Lower leg skin (tissue), 3 donors: ENCODE measurements at regions not wholly inside any gene's neighbourhood (a gene's known extent, or its start where the extent isn't known, plus 50 kb on each side); places are given as distances from the start of the nearest gene placed in this dataset.

ENCODE experiments used
- CTCF ChIP-seq, 3 donors: fragments of 450-650 bp; IDR thresholded peaks; one replicate each; pipeline ENCODE4 v1.5.1; 2016; ENCODE audit warnings: antibody characterized with exemption in 3 of 3, mild to moderate bottlenecking in 3 of 3, moderate library complexity in 2 of 3
- POLR2A ChIP-seq, 2 donors: fragments of 450-650 bp; IDR thresholded peaks; one replicate each; pipeline ENCODE4 v1.6.1; 2016 to 2017; ENCODE audit warnings: antibody characterized with exemption in 2 of 2, mild to moderate bottlenecking in 1 of 2, moderate library complexity in 1 of 2

GRCh38 chr18:8538935-8539334 lies 70.3 kb upstream of the RAB12 start:
- TF ChIP-seq CTCF (IDR thresholded peaks at IDR 0.05) (no peak), POLR2A (IDR thresholded peaks at IDR 0.05) (no peak)
